ENCODE measurements at regions not wholly inside any gene's neighbourhood (a gene's known extent, or its start where the extent isn't known, plus 50 kb on each side); places are given as distances from the start of the nearest gene placed in this dataset.
"Not testable (repeated sequence)": the region's sequence is repeated elsewhere in the genome, so short reads cannot be mapped to it uniquely, and the experiment has no call there.

DNA sequence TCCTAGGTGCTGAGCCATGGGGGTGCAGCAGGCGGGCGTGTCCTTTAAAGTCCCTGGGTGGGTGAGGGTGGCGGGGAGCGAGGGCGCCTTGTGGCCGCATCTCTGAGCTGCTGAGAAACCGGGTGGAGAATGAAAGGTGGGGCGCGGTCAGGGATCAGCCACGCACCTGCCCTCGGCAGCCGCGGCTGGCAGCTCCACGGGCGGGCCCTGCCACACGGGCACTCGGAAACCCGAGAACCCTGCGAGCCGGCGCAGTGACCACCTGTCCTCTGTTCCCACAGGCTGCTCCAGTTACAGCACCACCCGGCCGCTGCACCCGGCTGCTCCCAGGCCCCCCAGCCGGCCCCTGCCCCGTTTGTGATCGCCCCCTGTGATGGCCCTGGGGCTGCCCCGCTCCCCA lies 4400.5 kb upstream of the TPTE start:
- H2BK12ac ChIP-seq (ENCODE audit: low read depth, low read length); H2BK120ac ChIP-seq (replicated peaks; ENCODE audit: low read depth, low read length); POLR2A ChIA-PET (ENCODE audit: partially characterized antibody); H3K56ac ChIP-seq (replicated peaks; ENCODE audit: insufficient read length, low read depth, low read length); H4K8ac ChIP-seq (ENCODE audit: extremely low read depth, insufficient read depth, low read length); FAIRE-seq; H3K23ac ChIP-seq (ENCODE audit: insufficient read length); H2AK5ac ChIP-seq (ENCODE audit: low read depth, low read length); H4K20me1 ChIP-seq (replicated peaks in 1 of 2; ENCODE audit: control insufficient read depth in 1 of 2, insufficient read depth in 2 of 2, low read length in 2 of 2); H4K91ac ChIP-seq (replicated peaks; ENCODE audit: insufficient read length, low read length); H3K23me2 ChIP-seq (ENCODE audit: low read depth, low read length); H3K79me1 ChIP-seq (ENCODE audit: low read depth, low read length); H3K4me3 ChIP-seq (ENCODE audit: extremely low read depth in 1 of 4, insufficient read depth in 2 of 4, low read depth in 3 of 4, low read length in 4 of 4); H3K4me1 ChIP-seq (replicated peaks in 1 of 4; ENCODE audit: control insufficient read depth in 3 of 4, insufficient read depth in 4 of 4, low read length in 3 of 4); H3K18ac ChIP-seq (ENCODE audit: extremely low read depth, low read length); H2BK15ac ChIP-seq (ENCODE audit: low read length); H3K9me3 ChIP-seq (ENCODE audit: insufficient read depth in 2 of 2, low read depth in 1 of 2, low read length in 1 of 2); H3K36me3 ChIP-seq (ENCODE audit: control insufficient read depth in 2 of 4, insufficient read depth in 4 of 4, low read length in 3 of 4); H2AFZ ChIP-seq (ENCODE audit: low read length); DNase-seq (ENCODE audit: low read depth in 1 of 2, low spot score in 2 of 2); H3K27ac ChIP-seq (ENCODE audit: low read depth, low read length); CTCF ChIA-PET (ENCODE audit: partially characterized antibody); H2BK5ac ChIP-seq (ENCODE audit: low read depth, low read length); H4K5ac ChIP-seq (ENCODE audit: insufficient read length, low read depth, low read length); H3K14ac ChIP-seq (ENCODE audit: insufficient read length); H2BK20ac ChIP-seq (ENCODE audit: low read length); H3K27me3 ChIP-seq (replicated peaks in 1 of 4; ENCODE audit: control insufficient read depth in 3 of 4, extremely low read depth in 1 of 4, insufficient read depth in 3 of 4, low read length in 3 of 4); H3K79me2 ChIP-seq (ENCODE audit: control insufficient read depth in 1 of 2, insufficient read depth in 2 of 2, low read length in 2 of 2); H3K9ac ChIP-seq (replicated peaks in 1 of 4; ENCODE audit: extremely low read depth in 1 of 4, low read depth in 3 of 4, low read length in 3 of 4); H3K4me2 ChIP-seq (ENCODE audit: insufficient read depth in 1 of 2, low read depth in 2 of 2, low read length in 2 of 2); H3K4ac ChIP-seq (replicated peaks; ENCODE audit: insufficient read length, low read depth, low read length): not testable (repeated sequence)
- no CpG with 5 or more reads among the region's 28 CpGs for WGBS, 2 experiments (ENCODE audit: extremely low coverage in 1 of 2, insufficient coverage in 1 of 2, insufficient read length in 1 of 2, insufficient replicate concordance in 2 of 2, low coverage in 1 of 2, low lambda C conversion rate in 2 of 2, missing lambda C conversion rate in 1 of 2)

GRCh38 chr21:6122629-6123028 lies 4398.8 kb upstream of the TPTE start:
- FAIRE-seq; H2AK5ac ChIP-seq (ENCODE audit: low read depth, low read length); H3K14ac ChIP-seq (ENCODE audit: insufficient read length); H3K36me3 ChIP-seq (ENCODE audit: control insufficient read depth in 2 of 4, insufficient read depth in 4 of 4, low read length in 3 of 4); POLR2A ChIA-PET (ENCODE audit: partially characterized antibody); H3K4ac ChIP-seq (replicated peaks; ENCODE audit: insufficient read length, low read depth, low read length); H4K20me1 ChIP-seq (replicated peaks in 1 of 2; ENCODE audit: control insufficient read depth in 1 of 2, insufficient read depth in 2 of 2, low read length in 2 of 2); H3K27ac ChIP-seq (ENCODE audit: low read depth, low read length); CTCF ChIA-PET (ENCODE audit: partially characterized antibody); H4K8ac ChIP-seq (ENCODE audit: extremely low read depth, insufficient read depth, low read length); H4K5ac ChIP-seq (ENCODE audit: insufficient read length, low read depth, low read length); H3K18ac ChIP-seq (ENCODE audit: extremely low read depth, low read length); H2BK15ac ChIP-seq (ENCODE audit: low read length); H3K4me2 ChIP-seq (ENCODE audit: insufficient read depth in 1 of 2, low read depth in 2 of 2, low read length in 2 of 2); H3K9ac ChIP-seq (replicated peaks in 1 of 4; ENCODE audit: extremely low read depth in 1 of 4, low read depth in 3 of 4, low read length in 3 of 4); H2BK12ac ChIP-seq (ENCODE audit: low read depth, low read length); H3K9me3 ChIP-seq (ENCODE audit: insufficient read depth in 2 of 2, low read depth in 1 of 2, low read length in 1 of 2); DNase-seq (ENCODE audit: low read depth in 1 of 2, low spot score in 2 of 2); H2BK120ac ChIP-seq (replicated peaks; ENCODE audit: low read depth, low read length); H3K27me3 ChIP-seq (replicated peaks in 1 of 4; ENCODE audit: control insufficient read depth in 3 of 4, extremely low read depth in 1 of 4, insufficient read depth in 3 of 4, low read length in 3 of 4); H3K23ac ChIP-seq (ENCODE audit: insufficient read length); H3K4me3 ChIP-seq (ENCODE audit: extremely low read depth in 1 of 4, insufficient read depth in 2 of 4, low read depth in 3 of 4, low read length in 4 of 4); H3K56ac ChIP-seq (replicated peaks; ENCODE audit: insufficient read length, low read depth, low read length); H4K91ac ChIP-seq (replicated peaks; ENCODE audit: insufficient read length, low read length); H3K79me1 ChIP-seq (ENCODE audit: low read depth, low read length); H2BK5ac ChIP-seq (ENCODE audit: low read depth, low read length); H3K23me2 ChIP-seq (ENCODE audit: low read depth, low read length); H3K4me1 ChIP-seq (replicated peaks in 1 of 4; ENCODE audit: control insufficient read depth in 3 of 4, insufficient read depth in 4 of 4, low read length in 3 of 4); H2AFZ ChIP-seq (ENCODE audit: low read length); H2BK20ac ChIP-seq (ENCODE audit: low read length); H3K79me2 ChIP-seq (ENCODE audit: control insufficient read depth in 1 of 2, insufficient read depth in 2 of 2, low read length in 2 of 2): not testable (repeated sequence)
- no CpG with 5 or more reads among the region's 13 CpGs for WGBS, 2 experiments (ENCODE audit: extremely low coverage in 1 of 2, insufficient coverage in 1 of 2, insufficient read length in 1 of 2, insufficient replicate concordance in 2 of 2, low coverage in 1 of 2, low lambda C conversion rate in 2 of 2, missing lambda C conversion rate in 1 of 2)

Data from H1 (cell line).